ENCODE measurements at regions not wholly inside any gene's neighbourhood (a gene's known extent, or its start where the extent isn't known, plus 50 kb on each side); places are given as distances from the start of the nearest gene placed in this dataset.

DNA sequence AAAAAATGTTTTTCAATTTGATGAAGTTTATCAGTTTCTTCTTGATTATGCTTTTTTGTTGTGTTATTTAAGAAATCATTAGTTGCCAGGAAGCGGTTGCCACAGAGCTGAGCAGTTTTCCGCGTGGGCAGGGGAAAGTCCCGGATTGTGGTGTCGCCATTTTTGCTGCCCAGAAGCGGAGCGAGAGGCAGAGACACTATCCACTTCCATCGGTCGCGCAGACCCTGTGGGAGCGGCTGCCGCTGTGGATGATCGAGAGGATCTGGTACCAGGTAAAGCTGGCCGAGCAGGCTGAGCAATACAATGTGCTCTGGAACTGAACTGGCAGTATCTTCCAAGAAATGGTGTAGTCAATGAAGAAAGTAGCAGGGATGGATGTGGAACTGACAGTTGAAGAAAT, 119.8 kb downstream of the ZNF736 start:
- no peaks in the 10 kb centered on the region for H4K20me1 ChIP-seq (ENCODE audit: control insufficient read depth, insufficient read depth)
- H3K9ac ChIP-seq (ENCODE audit: control insufficient read depth, insufficient read depth, low read length), result no peak overlapping the region
- no peak for ATAC-seq
- WGBS (ENCODE audit: insufficient coverage, insufficient replicate concordance, low lambda C conversion rate, missing lambda C conversion rate), result 72% methylated on average over 14 of the region's 14 CpGs
- no TSS peak for BruUV-seq (replicated peaks)
- RAD21 ChIA-PET (ENCODE audit: unreplicated experiment), result no interaction called here
- TF ChIP-seq SIX5 (IDR thresholded peaks at IDR 0.05; ENCODE audit: low read depth, low read length, severe bottlenecking), result no peak
- no peak for TF ChIP-seq TBL1XR1 (IDR thresholded peaks at IDR 0.05; ENCODE audit: low read depth, low read length)
- TF ChIP-seq, protein P1, sequence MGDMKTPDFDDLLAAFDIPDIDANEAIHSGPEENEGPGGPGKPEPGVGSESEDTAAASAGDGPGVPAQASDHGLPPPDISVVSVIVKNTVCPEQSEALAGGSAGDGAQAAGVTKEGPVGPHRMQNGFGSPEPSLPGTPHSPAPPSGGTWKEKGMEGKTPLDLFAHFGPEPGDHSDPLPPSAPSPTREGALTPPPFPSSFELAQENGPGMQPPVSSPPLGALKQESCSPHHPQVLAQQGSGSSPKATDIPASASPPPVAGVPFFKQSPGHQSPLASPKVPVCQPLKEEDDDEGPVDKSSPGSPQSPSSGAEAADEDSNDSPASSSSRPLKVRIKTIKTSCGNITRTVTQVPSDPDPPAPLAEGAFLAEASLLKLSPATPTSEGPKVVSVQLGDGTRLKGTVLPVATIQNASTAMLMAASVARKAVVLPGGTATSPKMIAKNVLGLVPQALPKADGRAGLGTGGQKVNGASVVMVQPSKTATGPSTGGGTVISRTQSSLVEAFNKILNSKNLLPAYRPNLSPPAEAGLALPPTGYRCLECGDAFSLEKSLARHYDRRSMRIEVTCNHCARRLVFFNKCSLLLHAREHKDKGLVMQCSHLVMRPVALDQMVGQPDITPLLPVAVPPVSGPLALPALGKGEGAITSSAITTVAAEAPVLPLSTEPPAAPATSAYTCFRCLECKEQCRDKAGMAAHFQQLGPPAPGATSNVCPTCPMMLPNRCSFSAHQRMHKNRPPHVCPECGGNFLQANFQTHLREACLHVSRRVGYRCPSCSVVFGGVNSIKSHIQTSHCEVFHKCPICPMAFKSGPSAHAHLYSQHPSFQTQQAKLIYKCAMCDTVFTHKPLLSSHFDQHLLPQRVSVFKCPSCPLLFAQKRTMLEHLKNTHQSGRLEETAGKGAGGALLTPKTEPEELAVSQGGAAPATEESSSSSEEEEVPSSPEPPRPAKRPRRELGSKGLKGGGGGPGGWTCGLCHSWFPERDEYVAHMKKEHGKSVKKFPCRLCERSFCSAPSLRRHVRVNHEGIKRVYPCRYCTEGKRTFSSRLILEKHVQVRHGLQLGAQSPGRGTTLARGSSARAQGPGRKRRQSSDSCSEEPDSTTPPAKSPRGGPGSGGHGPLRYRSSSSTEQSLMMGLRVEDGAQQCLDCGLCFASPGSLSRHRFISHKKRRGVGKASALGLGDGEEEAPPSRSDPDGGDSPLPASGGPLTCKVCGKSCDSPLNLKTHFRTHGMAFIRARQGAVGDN (IDR thresholded peaks at IDR 0.05), result no peak
- no peak for TF ChIP-seq IKZF2 (IDR thresholded peaks at IDR 0.05)
- TF ChIP-seq JUNB (IDR thresholded peaks at IDR 0.05), result no peak
- TF ChIP-seq, protein P2, sequence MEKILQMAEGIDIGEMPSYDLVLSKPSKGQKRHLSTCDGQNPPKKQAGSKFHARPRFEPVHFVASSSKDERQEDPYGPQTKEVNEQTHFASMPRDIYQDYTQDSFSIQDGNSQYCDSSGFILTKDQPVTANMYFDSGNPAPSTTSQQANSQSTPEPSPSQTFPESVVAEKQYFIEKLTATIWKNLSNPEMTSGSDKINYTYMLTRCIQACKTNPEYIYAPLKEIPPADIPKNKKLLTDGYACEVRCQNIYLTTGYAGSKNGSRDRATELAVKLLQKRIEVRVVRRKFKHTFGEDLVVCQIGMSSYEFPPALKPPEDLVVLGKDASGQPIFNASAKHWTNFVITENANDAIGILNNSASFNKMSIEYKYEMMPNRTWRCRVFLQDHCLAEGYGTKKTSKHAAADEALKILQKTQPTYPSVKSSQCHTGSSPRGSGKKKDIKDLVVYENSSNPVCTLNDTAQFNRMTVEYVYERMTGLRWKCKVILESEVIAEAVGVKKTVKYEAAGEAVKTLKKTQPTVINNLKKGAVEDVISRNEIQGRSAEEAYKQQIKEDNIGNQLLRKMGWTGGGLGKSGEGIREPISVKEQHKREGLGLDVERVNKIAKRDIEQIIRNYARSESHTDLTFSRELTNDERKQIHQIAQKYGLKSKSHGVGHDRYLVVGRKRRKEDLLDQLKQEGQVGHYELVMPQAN (conservative IDR thresholded peaks at IDR 0.05), result no peak
- no peak for TF ChIP-seq TAF1 (IDR thresholded peaks at IDR 0.05; ENCODE audit: borderline replicate concordance, low read depth, low read length)
- TF ChIP-seq, protein P3, sequence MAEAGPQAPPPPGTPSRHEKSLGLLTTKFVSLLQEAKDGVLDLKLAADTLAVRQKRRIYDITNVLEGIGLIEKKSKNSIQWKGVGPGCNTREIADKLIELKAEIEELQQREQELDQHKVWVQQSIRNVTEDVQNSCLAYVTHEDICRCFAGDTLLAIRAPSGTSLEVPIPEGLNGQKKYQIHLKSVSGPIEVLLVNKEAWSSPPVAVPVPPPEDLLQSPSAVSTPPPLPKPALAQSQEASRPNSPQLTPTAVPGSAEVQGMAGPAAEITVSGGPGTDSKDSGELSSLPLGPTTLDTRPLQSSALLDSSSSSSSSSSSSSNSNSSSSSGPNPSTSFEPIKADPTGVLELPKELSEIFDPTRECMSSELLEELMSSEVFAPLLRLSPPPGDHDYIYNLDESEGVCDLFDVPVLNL (IDR thresholded peaks at IDR 0.05; ENCODE audit: low read depth, low read length), result no peak
- FAIRE-seq, result no peak
- POLR2A ChIA-PET, result no interaction called here
- in situ Hi-C loops (cut with MboI) (no loop called here), intact Hi-C loops (cut with micrococcal nuclease; ENCODE audit: unreplicated experiment) (no loop called here)
- H3K9me3 ChIP-seq (replicated peaks; ENCODE audit: control insufficient read depth, insufficient read depth, low read length), result no peaks in the 10 kb centered on the region; the same call in 2 of the 3 replicates
- CTCF ChIA-PET, result no interaction called here
- DNase-seq (ENCODE audit: low read depth, low spot score), result no peak
- H3K79me2 ChIP-seq (ENCODE audit: control insufficient read depth, insufficient read depth, low read length), result no peaks in the 10 kb centered on the region
- SMC1A ChIA-PET (ENCODE audit: uncharacterized antibody, unreplicated experiment), result no interaction called here
- no peaks in the 10 kb centered on the region for H3K27me3 ChIP-seq (replicated peaks in 1 of 2; ENCODE audit: control insufficient read depth in 2 of 2, insufficient read depth in 2 of 2, low read length in 1 of 2)
- no peak overlapping the region for H3K27ac ChIP-seq (ENCODE audit: control insufficient read depth, insufficient read depth)
- H2AFZ ChIP-seq (ENCODE audit: control insufficient read depth, low read depth, low read length), result no peak overlapping the region
- H3K4me2 ChIP-seq (ENCODE audit: control insufficient read depth, insufficient read depth), result no peak overlapping the region
- H3K36me3 ChIP-seq (ENCODE audit: control insufficient read depth in 2 of 2, insufficient read depth in 2 of 2, low read length in 1 of 2), result no peaks in the 10 kb centered on the region
- H3K4me1 ChIP-seq (ENCODE audit: control insufficient read depth, insufficient read depth, low read length), result no peaks in the 10 kb centered on the region
- H3K4me3 ChIP-seq, result no peak overlapping the region
